GM18520 (cell line): ENCODE measurements at regions not wholly inside any gene's neighbourhood (a gene's known extent, or its start where the extent isn't known, plus 50 kb on each side); places are given as distances from the start of the nearest gene placed in this dataset.

Experiments
- ATAC-seq: cut with Tn5 transposase; IDR thresholded peaks from one replicate; pipeline ENCODE4 v1.9.1; 2021; ENCODE audit not compliant: unreplicated experiment

- no peak for ATAC-seq
Measured at GRCh38 chr6:47151232-47151898, 109.2 kb upstream of the ADGRF1 start.

GRCh38 chr6:47149554-47149953 is 107.4 kb upstream of the ADGRF1 start:
- ATAC-seq = no peak

GRCh38 chr6:47149066-47149465 is 106.9 kb upstream of the ADGRF1 start:
- no peak for ATAC-seq

GRCh38 chr6:47147836-47148344 is 105.8 kb upstream of the ADGRF1 start:
- no peak for ATAC-seq

- ATAC-seq = no peak
Measured at GRCh38 chr6:47147175-47147727, 105.1 kb upstream of the ADGRF1 start.

- no peak for ATAC-seq
Measured at GRCh38 chr6:47146431-47147174, 104.5 kb upstream of the ADGRF1 start.

- ATAC-seq = no peak
Measured at GRCh38 chr6:47145212-47145611, 103.1 kb upstream of the ADGRF1 start.

GRCh38 chr6:47144306-47144705 is 102.2 kb upstream of the ADGRF1 start:
- ATAC-seq = no peak

- ATAC-seq = no peak
Measured at GRCh38 chr6:47141963-47142362, 99.8 kb upstream of the ADGRF1 start.

GRCh38 chr6:47141171-47141570 is 99.0 kb upstream of the ADGRF1 start:
- ATAC-seq = no peak

- no peak for ATAC-seq
Measured at GRCh38 chr6:47138046-47138445, 95.9 kb upstream of the ADGRF1 start.

GRCh38 chr6:47137073-47137472 is 94.9 kb upstream of the ADGRF1 start:
- ATAC-seq = no peak

GRCh38 chr6:47135772-47136171 is 93.6 kb upstream of the ADGRF1 start:
- ATAC-seq = no peak

GRCh38 chr6:47134476-47135189 is 92.5 kb upstream of the ADGRF1 start:
- no peak for ATAC-seq

GRCh38 chr6:47133230-47134000 is 91.3 kb upstream of the ADGRF1 start:
- no peak for ATAC-seq

GRCh38 chr6:47132724-47133123 is 90.6 kb upstream of the ADGRF1 start:
- no peak for ATAC-seq

- ATAC-seq = no peak
Measured at GRCh38 chr6:47131773-47132172, 89.6 kb upstream of the ADGRF1 start.

- no peak for ATAC-seq
Measured at GRCh38 chr6:47130086-47130485, 88.0 kb upstream of the ADGRF1 start.

GRCh38 chr6:47129129-47129528 is 87.0 kb upstream of the ADGRF1 start:
- ATAC-seq = no peak

GRCh38 chr6:47126647-47127391 is 84.7 kb upstream of the ADGRF1 start:
- ATAC-seq = no peak
